HL-60 (cell line): ENCODE measurements at regions not wholly inside any gene's neighbourhood (a gene's known extent, or its start where the extent isn't known, plus 50 kb on each side); places are given as distances from the start of the nearest gene placed in this dataset.

ENCODE experiments used
- GABPA ChIP-seq: IDR thresholded peaks from 2 replicates; pipeline ENCODE4 v1.6.1; 2012; ENCODE audit warnings: low read depth
- POLR2AphosphoS5 ChIP-seq: IDR thresholded peaks from 2 replicates; pipeline ENCODE4 v1.6.1; 2012; ENCODE audit warnings: low read depth
- TF ChIP-seq, protein P1 (sequence below): IDR thresholded peaks from 2 replicates; pipeline ENCODE4 v1.6.1; 2012; ENCODE audit warnings: low read depth; ENCODE audit not compliant: insufficient replicate concordance
- TF ChIP-seq, protein P2 (sequence below): IDR thresholded peaks from one replicate; pipeline ENCODE4 v1.5.1; 2011; ENCODE audit warnings: low read length, control low read depth, inconsistent platforms; ENCODE audit not compliant: insufficient read depth

DNA sequence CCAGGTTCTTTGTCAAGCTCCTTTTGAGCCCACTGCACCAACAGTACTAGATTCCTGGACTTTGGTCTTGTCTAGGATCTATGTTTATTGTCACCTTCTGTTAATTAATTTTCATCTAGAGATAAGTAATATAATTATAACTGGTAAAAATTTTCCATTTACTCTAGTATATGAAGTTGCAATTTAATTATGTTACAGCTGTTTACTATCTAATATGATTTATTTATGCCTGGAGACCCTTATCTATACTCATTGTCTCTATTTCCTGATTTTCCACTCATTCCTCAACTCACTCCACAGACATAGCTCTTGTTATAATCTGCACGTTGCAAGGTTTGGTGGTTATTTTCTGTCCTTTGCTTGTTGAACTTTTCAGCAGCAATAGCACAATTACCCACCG lies 63.2 kb upstream of the PHF14 start:
- TF ChIP-seq, protein P1, sequence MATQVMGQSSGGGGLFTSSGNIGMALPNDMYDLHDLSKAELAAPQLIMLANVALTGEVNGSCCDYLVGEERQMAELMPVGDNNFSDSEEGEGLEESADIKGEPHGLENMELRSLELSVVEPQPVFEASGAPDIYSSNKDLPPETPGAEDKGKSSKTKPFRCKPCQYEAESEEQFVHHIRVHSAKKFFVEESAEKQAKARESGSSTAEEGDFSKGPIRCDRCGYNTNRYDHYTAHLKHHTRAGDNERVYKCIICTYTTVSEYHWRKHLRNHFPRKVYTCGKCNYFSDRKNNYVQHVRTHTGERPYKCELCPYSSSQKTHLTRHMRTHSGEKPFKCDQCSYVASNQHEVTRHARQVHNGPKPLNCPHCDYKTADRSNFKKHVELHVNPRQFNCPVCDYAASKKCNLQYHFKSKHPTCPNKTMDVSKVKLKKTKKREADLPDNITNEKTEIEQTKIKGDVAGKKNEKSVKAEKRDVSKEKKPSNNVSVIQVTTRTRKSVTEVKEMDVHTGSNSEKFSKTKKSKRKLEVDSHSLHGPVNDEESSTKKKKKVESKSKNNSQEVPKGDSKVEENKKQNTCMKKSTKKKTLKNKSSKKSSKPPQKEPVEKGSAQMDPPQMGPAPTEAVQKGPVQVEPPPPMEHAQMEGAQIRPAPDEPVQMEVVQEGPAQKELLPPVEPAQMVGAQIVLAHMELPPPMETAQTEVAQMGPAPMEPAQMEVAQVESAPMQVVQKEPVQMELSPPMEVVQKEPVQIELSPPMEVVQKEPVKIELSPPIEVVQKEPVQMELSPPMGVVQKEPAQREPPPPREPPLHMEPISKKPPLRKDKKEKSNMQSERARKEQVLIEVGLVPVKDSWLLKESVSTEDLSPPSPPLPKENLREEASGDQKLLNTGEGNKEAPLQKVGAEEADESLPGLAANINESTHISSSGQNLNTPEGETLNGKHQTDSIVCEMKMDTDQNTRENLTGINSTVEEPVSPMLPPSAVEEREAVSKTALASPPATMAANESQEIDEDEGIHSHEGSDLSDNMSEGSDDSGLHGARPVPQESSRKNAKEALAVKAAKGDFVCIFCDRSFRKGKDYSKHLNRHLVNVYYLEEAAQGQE = no peak
- TF ChIP-seq POLR2AphosphoS5 (no peak), GABPA (no peak)
- TF ChIP-seq, protein P2, sequence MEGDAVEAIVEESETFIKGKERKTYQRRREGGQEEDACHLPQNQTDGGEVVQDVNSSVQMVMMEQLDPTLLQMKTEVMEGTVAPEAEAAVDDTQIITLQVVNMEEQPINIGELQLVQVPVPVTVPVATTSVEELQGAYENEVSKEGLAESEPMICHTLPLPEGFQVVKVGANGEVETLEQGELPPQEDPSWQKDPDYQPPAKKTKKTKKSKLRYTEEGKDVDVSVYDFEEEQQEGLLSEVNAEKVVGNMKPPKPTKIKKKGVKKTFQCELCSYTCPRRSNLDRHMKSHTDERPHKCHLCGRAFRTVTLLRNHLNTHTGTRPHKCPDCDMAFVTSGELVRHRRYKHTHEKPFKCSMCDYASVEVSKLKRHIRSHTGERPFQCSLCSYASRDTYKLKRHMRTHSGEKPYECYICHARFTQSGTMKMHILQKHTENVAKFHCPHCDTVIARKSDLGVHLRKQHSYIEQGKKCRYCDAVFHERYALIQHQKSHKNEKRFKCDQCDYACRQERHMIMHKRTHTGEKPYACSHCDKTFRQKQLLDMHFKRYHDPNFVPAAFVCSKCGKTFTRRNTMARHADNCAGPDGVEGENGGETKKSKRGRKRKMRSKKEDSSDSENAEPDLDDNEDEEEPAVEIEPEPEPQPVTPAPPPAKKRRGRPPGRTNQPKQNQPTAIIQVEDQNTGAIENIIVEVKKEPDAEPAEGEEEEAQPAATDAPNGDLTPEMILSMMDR = no peak
